HG03432 (cell line): ENCODE measurements at regions not wholly inside any gene's neighbourhood (a gene's known extent, or its start where the extent isn't known, plus 50 kb on each side); places are given as distances from the start of the nearest gene placed in this dataset.

ENCODE experiments used
- ATAC-seq: cut with Tn5 transposase; IDR thresholded peaks from one replicate; pipeline ENCODE4 v1.9.1; 2021; ENCODE audit warnings: mild to moderate bottlenecking, moderate library complexity; ENCODE audit not compliant: unreplicated experiment

DNA sequence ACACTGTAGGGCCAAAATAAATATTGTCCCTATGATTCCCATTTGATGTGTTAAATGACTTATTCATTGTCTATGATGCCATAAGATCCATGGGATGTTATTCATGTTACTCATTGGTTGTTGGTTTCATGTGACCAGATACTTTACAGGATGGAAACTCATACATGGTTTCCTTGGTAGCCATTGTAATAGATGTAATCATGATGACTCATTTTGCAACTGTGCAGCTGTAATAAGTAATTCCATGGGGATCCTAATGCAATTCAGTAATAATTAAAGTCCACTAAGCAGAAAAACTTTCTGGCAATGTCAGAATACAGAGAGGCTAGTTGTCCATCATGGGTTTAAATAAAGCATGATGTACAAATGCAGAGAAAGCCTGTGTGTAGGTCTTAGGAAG lies 389.7 kb upstream of the NR3C2 start:
- ATAC-seq, result no peak

- ATAC-seq, result no peak
Measured at GRCh38 chr4:148828291-148828690, 386.1 kb upstream of the NR3C2 start.

DNA sequence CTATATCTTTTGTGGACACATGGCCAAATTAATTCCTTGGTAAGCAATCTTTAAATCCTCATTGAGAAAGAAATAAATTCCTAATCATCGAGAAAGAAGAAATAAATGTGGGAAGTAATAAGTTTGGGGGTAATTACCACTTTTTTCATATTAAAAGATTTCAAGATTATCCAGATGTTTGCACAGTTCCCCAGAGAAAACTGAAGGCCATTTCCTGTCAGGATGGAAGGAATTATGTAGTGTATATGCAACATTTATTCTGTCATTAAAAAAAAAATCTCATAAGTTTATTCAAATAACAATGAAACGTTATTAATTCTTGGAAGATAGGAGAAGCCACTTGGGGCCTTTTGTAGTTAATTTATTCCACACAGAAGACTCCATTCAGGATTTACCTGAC lies 385.6 kb upstream of the NR3C2 start:
- no peak for ATAC-seq

DNA sequence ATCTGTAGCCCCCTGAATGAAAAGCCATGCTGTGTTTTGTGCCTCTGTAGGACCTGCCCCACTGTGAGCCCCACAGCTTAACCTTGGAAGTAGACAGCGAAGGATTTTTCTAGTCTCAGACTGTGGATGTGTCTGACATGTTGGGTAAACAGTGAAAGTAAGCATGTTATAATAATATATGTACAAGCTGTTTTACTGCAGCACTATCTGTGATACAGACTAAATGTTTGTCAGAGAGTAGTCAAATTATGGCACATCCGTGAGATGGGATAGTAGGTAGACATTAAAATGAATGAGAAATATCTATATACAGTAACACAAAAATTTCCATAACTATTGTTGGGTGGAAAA lies 381.2 kb upstream of the NR3C2 start:
- ATAC-seq, result no peak

DNA sequence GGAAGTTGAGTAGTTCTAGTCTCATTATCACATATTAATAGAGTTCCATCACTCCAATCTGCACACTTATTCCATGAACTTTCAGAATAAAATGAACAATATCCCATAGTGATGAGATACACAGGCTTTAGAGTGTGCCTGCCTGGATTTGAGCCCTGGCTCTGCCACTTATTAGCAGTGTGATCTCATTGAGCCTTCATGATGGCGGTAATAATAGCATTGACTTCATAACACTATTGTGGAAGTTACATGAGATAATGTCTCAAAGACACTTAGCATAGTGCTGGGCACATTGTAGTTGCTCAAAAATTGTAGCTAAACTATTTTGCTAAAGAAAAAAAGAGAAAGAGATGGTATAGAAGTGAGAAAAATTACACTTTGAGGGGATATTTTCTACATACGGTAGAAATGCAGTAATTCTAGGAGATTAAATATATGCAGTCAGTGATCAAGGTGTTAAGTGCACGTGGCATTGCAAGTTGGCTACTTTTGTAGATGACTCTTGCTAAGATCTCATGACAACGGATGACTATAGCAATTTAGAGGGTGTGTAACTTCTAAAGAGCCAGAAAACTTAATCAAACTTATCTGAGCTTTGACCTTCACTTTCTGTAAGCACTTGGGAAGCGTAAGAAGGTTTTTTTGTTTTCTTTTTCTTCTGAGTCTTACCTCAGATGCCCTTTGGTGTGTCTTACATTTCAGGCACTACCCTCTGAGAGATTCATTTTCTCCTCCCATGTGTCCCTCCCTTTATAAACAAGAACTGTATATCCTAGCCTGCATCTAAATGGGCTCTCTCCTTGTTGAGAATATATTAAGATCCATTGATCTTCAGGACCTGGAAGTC lies 380.6 kb upstream of the NR3C2 start:
- ATAC-seq, result no peak

DNA sequence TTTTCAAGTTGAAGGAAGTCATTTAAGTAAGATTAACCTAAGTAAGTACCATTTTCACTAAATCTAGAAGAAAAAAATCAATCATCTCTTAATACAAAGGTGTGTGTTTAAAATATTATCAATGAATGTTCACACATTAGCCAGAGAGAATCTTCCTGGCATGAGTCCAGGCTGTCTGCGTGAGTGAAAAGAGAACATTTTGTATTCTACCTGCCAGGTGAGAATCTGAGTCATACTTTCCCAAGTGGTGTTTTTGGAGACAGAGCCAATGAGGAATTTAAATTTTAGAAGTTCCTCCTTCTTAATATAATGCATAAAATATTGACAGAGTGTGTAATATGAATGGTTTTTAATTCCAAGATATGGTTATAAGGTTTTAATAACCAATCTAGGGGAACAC lies 371.8 kb upstream of the NR3C2 start:
- ATAC-seq, result no peak

- no peak for ATAC-seq
Measured at GRCh38 chr4:148813289-148813688, 371.1 kb upstream of the NR3C2 start.

DNA sequence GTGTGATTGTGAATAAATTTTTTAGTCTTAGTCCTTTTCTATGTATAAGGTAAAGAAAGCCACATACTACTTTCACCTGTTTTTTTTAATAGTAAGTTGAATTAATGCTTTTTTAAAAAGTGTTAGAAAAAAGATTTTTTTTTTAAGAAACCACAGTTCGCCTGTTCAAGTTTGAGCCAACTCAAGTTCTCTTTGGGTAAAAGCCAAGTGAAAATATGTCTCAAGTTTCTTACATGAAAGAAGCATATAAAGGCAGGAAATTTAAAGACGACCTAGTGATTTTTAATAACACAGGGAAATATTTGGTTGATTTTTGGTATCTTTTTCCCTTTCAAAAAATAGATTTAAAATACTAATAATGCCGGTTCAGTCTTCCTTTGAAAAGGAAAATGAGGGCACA lies 369.9 kb upstream of the NR3C2 start:
- no peak for ATAC-seq

DNA sequence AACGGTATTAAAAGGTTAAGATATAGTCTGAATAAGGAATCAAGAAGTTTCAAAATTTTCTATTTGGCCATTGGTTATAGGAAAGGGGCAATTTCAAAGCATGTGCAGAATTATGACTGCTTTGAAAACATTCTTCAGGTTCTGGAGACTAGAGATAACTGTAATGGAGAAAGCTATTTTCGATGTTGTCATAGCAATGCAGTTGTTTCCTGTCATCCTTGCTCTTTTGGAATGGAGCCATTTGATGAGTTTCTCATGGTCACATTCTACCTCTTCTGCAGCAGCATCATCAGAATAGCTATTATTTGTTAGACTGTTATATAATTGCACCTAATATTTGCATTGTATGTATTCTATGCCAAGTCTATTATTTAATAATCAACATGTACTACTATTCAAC lies 368.2 kb upstream of the NR3C2 start:
- no peak for ATAC-seq

DNA sequence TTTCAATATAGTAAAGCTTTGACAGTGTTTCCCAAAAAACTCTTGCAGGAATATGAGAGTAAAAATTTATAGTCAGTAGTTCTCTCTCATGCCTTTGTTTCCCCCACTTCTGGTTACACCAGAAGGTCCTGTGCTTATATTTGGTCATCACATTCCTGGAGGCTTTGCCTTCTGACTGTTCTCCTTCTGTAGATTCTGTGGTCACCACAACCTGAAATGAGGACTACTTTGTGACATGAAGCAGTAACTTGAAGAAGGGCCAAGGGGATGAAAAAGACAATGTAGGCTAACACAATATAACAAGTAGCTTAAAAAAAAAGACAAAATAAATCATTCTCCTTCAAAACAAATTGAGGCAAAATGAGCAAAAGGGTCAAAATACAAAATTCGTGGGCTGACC lies 366.2 kb upstream of the NR3C2 start:
- ATAC-seq, result no peak

DNA sequence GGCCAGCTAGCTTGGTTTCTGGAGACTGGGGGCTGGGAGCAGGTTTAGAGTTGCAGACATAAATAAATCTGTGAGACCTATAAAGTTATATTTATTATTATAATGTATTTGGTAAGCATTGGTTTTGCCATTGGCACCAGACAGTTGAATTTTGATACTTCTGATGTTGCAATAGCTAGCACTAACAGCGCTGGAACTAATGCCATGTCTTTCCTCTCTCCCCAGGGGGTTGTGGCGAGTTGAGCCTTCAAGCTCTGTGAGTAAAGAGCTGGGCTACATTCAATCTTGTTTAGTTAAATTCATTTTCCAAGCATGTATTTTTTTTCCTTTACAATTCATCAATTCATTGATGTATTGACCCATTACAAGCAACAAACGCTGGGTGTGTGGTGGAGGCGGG lies 358.7 kb upstream of the NR3C2 start:
- no peak for ATAC-seq

DNA sequence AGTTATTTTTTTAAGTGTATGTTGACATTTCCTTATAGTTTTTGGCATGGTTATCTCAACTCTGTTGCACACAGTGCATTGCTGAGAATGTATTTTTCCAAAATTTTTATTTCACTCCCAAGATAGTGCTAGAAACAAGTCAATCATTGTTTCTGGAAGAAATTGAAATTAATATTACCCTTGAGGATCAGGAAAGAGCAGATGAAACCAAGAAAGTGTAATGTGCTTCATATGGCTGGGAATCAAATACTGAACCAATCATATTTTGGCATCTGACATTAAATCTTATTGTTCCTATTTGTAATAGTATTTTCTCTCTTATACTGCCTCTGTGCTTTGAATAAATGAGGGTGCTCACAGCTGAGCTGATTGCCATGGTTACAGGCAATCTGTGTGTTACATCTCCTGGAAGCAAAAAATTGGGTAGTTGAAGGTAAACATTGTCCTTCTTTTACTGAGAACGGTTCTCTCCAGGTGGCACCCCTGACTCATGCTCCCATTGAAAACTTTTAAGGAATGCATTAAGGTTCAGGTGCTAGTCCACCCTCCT lies 358.2 kb upstream of the NR3C2 start:
- no peak for ATAC-seq

- no peak for ATAC-seq
Measured at GRCh38 chr4:148795156-148795864, 353.1 kb upstream of the NR3C2 start.

- no peak for ATAC-seq
Measured at GRCh38 chr4:148793221-148793620, 351.0 kb upstream of the NR3C2 start.

DNA sequence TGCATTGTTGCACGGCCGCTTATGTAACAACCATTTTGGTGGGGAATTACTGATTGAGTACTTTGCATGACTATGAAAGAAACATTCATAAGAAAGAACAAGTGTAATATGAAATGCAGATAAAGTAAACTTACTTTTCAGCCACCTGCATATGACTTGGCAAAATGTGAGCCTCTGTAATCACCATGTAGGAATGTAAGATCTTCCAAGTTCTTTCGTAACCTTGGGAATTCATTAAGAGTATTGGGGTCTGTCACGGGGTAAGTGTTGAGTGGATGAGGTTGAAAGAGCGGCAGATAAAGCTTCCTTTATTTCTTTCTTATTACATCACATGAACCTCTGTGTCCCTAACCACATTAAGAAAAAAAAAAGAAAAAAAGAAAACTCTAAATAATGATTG lies 348.5 kb upstream of the NR3C2 start:
- no peak for ATAC-seq

- no peak for ATAC-seq
Measured at GRCh38 chr4:148790246-148790645, 348.0 kb upstream of the NR3C2 start.

DNA sequence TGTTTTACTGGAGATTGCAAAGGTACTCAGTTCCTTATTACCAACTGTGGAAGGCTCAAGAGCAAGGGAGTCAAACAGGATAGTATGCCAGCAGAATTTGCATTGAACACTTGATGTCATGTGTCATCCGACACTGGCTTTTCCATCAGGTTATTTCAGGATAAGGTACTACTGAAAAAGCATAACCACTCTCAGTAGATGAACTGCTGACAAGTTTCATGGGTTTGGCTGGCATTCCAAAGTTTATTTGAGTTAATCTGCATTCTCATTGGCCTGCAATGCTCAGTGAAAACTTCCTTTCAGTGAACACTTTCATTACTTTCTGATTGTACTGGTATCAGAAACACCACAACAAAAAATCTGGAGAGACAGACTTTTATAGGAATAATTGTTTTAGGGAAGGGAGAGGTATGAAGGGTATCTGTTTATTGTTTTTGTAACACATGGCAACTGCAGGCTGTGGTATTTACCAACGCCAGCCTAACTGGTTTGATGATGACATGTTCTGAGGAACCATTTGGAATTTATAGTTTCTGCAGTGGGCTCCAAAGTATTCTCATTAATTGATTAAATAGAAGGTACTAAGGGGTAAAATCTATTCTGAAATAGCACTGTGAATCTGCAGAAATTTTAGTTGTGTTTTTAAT lies 345.7 kb upstream of the NR3C2 start:
- no peak for ATAC-seq

DNA sequence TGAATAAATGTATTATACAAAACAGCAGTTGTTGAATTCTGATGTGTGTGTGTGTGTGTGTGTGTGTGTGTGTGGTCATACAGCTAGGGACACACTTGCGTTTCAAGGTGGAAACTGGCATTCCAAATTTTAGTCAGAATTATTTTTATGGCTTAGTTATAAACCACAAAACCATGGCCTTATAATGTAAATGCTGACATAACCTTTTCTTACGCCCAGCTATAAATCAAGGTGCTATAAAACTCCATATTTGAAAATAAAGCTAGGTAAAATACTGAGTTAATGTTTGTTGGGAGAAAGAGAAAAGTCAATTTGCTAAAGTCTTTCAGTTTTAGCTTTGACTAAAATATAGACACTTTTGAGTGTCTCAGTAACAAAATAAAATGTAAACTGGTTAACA lies 345.1 kb upstream of the NR3C2 start:
- no peak for ATAC-seq

GRCh38 chr4:148786699-148787098 lies 344.5 kb upstream of the NR3C2 start:
- no peak for ATAC-seq

- ATAC-seq, result no peak
Measured at GRCh38 chr4:148782284-148782683, 340.1 kb upstream of the NR3C2 start.

- no peak for ATAC-seq
Measured at GRCh38 chr4:148780426-148781005, 338.3 kb upstream of the NR3C2 start.
